Jurkat, Clone E6-1 (cell line): ENCODE measurements at regions not wholly inside any gene's neighbourhood (a gene's known extent, or its start where the extent isn't known, plus 50 kb on each side); places are given as distances from the start of the nearest gene placed in this dataset.

Experiments
- DNase-seq: peaks from one replicate; pipeline ENCODE4 v3.0.0-alpha.2; 2011; ENCODE audit warnings: low read depth, low spot score
- H3K4me3 ChIP-seq: 2 replicates; pipeline ENCODE4 v1.5.1; 2011; ENCODE audit warnings: mild to moderate bottlenecking, low read length, control low read depth, moderate library complexity

- DNase-seq, result peak; percentile 7
Measured at GRCh38 chr18:11512096-11513025, 97.0 kb upstream of the SLC35G4 start.

DNA sequence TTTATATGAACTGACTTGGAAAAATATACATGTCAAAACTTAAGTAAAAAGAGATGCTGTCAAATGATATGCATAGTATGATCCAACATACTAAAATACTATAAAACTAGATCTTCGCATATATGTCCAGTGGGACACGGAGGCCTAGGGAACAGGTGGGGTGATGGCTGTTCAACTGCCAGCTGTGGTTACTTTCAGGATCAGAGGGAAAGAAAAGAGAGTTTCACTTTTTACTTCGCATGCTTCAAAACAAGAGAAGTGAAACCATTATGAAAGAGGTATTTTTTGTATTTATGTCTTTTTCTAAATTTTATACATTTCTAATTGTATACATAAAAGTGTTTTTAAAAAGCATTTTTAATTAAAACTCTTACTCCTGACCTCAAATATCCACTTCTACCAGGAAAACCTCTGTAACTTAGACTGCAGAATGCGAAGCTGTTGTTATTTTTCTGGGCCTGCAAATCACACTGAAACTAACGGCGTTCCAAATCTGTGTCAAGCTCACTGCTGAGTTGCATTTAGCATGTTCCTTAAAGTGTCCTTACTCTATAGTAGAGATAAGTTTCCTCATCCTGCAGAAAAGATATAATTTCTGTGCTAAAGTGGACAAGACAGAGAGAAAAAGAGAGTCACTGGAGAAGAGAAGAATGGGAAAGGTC, 97.8 kb upstream of the SLC35G4 start:
- peak; percentile 36 for DNase-seq

More at GRCh38 chr18:11512096-11513025, 97.0 kb upstream of the SLC35G4 start:
- no peak overlapping the region for H3K4me3 ChIP-seq

DNA sequence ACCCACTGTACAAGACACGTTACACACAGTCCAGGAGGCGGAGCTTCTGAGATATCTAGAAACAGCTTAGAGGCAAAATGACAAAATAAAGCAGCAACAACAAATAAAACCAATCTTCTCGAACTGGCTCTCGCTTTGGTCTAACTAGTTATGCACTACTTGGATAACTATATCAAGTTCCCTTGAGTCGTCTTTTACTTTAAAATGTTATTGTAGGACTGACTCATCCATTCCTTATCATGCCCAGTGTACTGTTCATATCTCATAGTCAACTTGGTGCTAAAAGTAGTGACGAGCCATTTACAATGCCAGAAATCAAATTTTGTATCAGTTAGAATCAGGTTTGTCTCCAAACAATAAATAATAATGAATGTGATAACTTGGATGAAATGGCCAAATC, 102.5 kb upstream of the SLC35G4 start:
- no peak overlapping the region for H3K4me3 ChIP-seq
- no peak for DNase-seq

More for the DNA sequence above, 97.8 kb upstream of the SLC35G4 start:
- H3K4me3 ChIP-seq, result no peak overlapping the region

DNA sequence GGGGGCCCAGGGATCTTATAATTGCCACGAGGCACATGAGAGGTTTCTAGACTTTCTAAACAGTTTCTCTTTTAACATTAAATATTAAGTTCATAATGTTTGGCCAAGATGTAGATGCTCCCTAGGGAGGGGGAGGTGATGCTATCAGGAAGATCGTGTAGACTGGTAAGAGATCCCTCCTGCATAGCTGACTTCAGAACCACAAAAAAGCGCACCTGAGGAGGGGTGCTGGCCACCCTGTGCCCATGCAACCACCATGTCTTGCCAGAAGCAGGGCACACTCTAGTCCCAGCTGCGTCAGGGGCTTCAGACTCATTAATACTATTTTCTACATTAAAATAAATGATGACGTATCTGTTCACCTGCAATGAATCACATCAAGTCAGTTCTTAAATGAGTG, 103.4 kb upstream of the SLC35G4 start:
- no peak overlapping the region for H3K4me3 ChIP-seq
- DNase-seq, result no peak

- H3K4me3 ChIP-seq, result no peak overlapping the region
- DNase-seq, result no peak
Measured at GRCh38 chr18:11504962-11505361, 104.4 kb upstream of the SLC35G4 start.

DNA sequence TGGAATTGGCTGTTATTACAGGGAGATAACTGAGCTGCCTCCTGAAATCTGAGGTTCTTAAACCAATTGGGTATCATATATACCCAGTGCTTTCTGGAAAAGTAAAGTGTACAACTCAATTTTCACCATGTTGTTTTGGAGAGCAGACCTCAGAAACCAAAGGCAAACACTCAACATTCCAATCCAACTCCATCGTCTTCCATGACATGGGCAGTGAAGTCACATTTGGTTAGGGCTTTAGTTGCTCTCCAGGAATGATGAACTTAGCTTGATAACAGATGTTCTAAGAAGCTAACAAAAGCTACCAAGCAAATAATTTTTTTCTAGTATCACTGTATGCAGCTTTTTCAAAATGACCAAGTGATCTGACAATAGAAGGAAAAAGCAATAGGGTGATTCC, 107.0 kb upstream of the SLC35G4 start:
- H3K4me3 ChIP-seq, result no peak overlapping the region

DNA sequence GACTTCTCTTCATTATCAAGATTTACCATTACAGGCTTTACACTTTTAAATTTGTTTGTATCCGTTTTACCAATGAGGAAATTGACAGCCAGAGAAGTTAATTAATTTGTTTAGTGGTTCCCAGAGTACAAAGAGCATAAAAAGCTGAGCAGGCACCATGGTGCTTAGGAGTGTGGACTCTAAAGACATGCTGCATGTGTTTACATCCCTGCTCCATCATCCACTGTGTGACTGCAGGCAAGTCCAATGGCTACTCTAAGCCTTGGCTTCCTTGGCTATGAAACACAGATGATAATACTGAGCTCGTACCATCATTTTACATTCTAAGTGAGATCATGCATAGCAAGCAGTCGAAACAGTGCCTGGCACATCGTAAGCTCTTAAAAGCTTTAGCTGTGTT, 108.0 kb upstream of the SLC35G4 start:
- no peak for DNase-seq
- H3K4me3 ChIP-seq, result no peak overlapping the region

More for the DNA sequence above, 107.0 kb upstream of the SLC35G4 start:
- DNase-seq, result no peak

DNA sequence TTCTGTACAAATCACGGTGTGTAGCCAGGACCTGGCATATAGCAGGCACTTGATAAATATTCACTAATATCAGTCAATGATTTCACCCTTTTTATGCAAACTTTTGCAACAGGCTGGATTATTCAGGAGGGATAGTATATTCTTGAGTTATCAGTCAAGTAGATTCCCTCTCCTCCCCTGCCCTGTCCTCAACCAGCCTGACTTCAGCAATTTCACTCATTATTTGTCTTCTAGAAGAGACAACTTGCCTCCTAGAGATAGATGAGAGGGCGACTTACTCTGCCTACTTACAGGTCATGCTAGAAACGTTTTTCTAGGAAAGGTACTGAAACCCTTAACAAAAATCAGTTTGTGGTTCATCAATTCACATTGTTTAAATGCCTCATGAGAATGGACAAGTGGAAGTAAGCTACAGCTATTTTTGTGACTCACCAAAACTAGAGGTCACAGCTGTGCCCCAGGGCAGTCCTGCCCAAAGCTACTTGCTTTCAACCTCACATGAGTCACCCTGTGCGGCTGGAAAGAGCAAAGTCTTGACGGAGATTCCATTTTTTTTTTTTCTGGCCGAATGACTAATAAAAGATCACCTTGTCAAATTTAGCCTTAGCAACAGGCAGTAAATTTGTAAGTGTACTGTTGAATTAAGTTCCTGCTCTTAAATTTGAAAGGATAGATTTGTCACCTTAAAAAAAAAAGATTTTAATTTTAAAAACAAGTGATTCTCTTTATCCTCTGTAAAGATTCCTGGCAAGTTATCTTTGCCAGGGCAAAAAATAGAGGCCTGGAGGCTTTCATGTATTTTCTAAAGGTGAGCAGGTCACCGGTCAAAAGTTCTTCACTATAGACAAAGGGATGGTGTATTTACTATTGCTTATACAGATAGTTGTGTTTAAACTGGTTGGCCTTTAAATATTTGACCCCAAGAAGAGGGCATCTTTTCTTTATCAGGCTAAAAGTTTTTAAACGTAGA, 109.0 kb upstream of the SLC35G4 start:
- H3K4me3 ChIP-seq, result no peak overlapping the region
- DNase-seq, result no peak

DNA sequence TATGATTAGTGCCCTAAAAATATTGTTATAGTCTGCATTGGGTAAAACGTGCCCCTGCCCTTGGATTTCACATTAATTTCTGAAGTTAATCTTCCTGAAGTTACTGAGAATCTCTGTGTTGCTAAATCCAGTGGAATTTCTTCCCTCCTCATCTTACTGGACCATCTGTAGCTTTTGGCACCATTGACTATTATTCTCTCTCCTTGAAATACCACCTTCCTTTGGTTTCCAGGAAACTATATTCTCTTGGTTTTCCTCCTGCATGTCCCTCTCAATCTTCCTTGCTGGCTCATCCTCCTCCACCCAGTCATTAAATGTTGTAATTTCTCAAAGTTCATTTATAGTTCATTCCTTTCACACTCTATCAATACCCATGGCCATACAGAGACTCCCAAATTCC, 110.6 kb upstream of the SLC35G4 start:
- DNase-seq, result no peak
- no peak overlapping the region for H3K4me3 ChIP-seq

DNA sequence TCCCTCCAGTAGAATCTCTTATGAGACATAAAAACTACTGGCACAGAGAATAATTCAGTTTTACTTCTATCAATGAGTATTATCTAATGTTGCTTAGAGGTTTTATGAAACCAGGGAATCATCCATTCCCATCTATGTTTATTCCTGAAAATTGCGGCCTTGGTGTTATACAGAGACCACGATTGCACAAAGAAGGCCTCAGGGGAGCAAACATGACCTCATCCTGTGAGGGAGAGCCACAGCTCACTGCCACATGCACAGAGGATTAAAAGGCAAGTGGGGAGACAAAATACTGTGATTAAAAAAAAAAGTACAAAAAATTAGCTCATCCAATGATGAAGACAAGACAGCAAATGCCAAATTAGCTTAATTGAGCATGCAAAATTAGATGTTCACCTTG, 111.8 kb upstream of the SLC35G4 start:
- DNase-seq, result no peak
- no peak overlapping the region for H3K4me3 ChIP-seq

- no peak for DNase-seq
- H3K4me3 ChIP-seq, result no peak overlapping the region
Measured at GRCh38 chr18:11496526-11497172, 112.7 kb upstream of the SLC35G4 start.

GRCh38 chr18:11495441-11495840, 114.0 kb upstream of the SLC35G4 start:
- no peak for DNase-seq
- no peak overlapping the region for H3K4me3 ChIP-seq

- no peak overlapping the region for H3K4me3 ChIP-seq
- no peak for DNase-seq
Measured at GRCh38 chr18:11494107-11494506, 115.3 kb upstream of the SLC35G4 start.

GRCh38 chr18:11489266-11489899, 120.0 kb upstream of the SLC35G4 start:
- no peak for DNase-seq
- no peak overlapping the region for H3K4me3 ChIP-seq

DNA sequence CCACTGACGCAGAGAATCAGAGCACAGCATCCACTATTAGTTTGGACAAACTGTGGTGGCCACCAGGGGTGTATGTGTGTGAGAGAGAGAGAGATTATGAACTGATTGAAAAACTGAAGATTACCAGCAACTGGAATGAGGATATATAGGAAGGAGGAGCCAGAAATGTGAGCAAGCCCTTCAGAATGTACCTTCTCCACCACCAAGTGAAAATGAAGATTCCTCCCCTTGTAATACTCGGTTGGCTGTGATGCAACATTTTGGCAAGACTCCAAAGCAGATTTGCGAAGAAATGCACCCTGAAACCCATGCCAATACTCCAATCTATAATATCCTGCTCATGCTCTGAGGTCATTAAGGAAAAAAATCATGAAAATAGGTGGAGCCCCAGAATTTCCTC, 121.2 kb upstream of the SLC35G4 start:
- no peak overlapping the region for H3K4me3 ChIP-seq
- no peak for DNase-seq

- DNase-seq, result no peak
Measured at GRCh38 chr18:11487390-11487789, 122.0 kb upstream of the SLC35G4 start.

GRCh38 chr18:11482271-11482670, 127.1 kb upstream of the SLC35G4 start:
- H3K4me3 ChIP-seq, result no peak overlapping the region
- no peak for DNase-seq

More at GRCh38 chr18:11487390-11487789, 122.0 kb upstream of the SLC35G4 start:
- no peak overlapping the region for H3K4me3 ChIP-seq

DNA sequence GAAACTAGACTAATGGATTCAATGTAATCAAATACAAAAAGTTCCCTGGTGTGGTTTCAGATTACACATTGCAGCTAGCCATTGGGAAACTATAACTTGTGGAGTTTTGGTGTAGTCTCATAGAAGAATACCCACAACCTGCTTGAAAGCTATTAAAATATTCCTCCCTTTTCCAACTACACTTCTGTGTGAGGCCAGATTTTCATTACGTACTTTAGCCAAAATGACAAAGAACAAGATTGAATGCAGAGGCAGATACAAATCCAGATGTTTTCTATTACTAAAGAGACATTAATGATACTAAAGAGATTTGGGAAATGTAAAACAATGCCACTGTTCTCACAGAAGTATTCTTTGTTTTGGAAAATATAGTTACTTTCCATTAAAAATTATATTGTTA, 128.7 kb upstream of the SLC35G4 start:
- no peak for DNase-seq

More for the DNA sequence above, 128.7 kb upstream of the SLC35G4 start:
- H3K4me3 ChIP-seq, result no peak overlapping the region
